OCI-LY1 (cell line): ENCODE measurements at regions not wholly inside any gene's neighbourhood (a gene's known extent, or its start where the extent isn't known, plus 50 kb on each side); places are given as distances from the start of the nearest gene placed in this dataset.

Experiments used
- H2AFZ ChIP-seq: fragments of 200-600 bp; sonication (generic), shearing (Covaris generic); 2 replicates; pipeline ENCODE4 v1.6.0; 2014; ENCODE audit warnings: antibody characterized with exemption, mild to moderate bottlenecking, low read length
- H3F3A ChIP-seq: fragments of 200-600 bp; sonication (generic), shearing (Covaris generic); 2 replicates; pipeline ENCODE4 v1.6.0; 2014; ENCODE audit warnings: mild to moderate bottlenecking, antibody characterized with exemption, low read length, moderate library complexity; ENCODE audit not compliant: insufficient read depth
- H3K27ac ChIP-seq: fragments of 200-600 bp; sonication (generic); 2 replicates; pipeline ENCODE4 v1.5.1; 2014; ENCODE audit warnings: low read length, mixed run types, mild to moderate bottlenecking, low read depth; ENCODE audit not compliant: poor library complexity, severe bottlenecking
- H3K27me3 ChIP-seq: fragments of 200-600 bp; sonication (generic); 2 replicates; pipeline ENCODE4 v1.6.0; 2014; ENCODE audit warnings: antibody characterized with exemption, mild to moderate bottlenecking, low read length, moderate library complexity; ENCODE audit not compliant: insufficient read depth
- H3K36me3 ChIP-seq: fragments of 200-600 bp; sonication (generic); 2 replicates; pipeline ENCODE4 v1.6.1; 2014; ENCODE audit warnings: mild to moderate bottlenecking, antibody characterized with exemption, low read length, moderate library complexity, mixed read lengths; ENCODE audit not compliant: insufficient read depth
- H3K4me1 ChIP-seq: fragments of 200-600 bp; sonication (generic); 2 replicates; pipeline ENCODE4 v1.5.1; 2014; ENCODE audit warnings: mild to moderate bottlenecking, low read length, moderate library complexity; ENCODE audit not compliant: insufficient read depth, severe bottlenecking
- H3K4me2 ChIP-seq: fragments of 200-600 bp; sonication (generic), shearing (Covaris generic); 2 replicates; pipeline ENCODE4 v1.6.1; 2014; ENCODE audit warnings: low read length
- H3K4me3 ChIP-seq: fragments of 200-600 bp; sonication (generic); 2 replicates; pipeline ENCODE4 v1.5.1; 2014; ENCODE audit warnings: low read length, low read depth, mild to moderate bottlenecking, mixed read lengths; ENCODE audit not compliant: poor library complexity, severe bottlenecking
- H3K79me2 ChIP-seq: fragments of 200-600 bp; shearing (Covaris generic); 2 replicates; pipeline ENCODE4 v1.6.1; 2016; ENCODE audit warnings: mixed run types, low read length, mixed read lengths; ENCODE audit not compliant: insufficient read depth
- H3K9ac ChIP-seq: fragments of 200-600 bp; sonication (generic), shearing (Covaris generic); 2 replicates; pipeline ENCODE4 v1.6.1; 2014; ENCODE audit warnings: mild to moderate bottlenecking, low read length, mixed read lengths
- H3K9me2 ChIP-seq: fragments of 200-600 bp; sonication (generic), shearing (Covaris generic); 2 replicates; pipeline ENCODE4 v1.6.1; 2014; ENCODE audit warnings: low read depth, mild to moderate bottlenecking, low read length, mixed read lengths
- H3K9me3 ChIP-seq: fragments of 200-600 bp; shearing (Covaris generic); 2 replicates; pipeline ENCODE4 v1.6.1; 2014; ENCODE audit warnings: low read length, mixed read lengths
- H4K20me1 ChIP-seq: fragments of 200-600 bp; sonication (generic), shearing (Covaris generic); 2 replicates; pipeline ENCODE4 v1.6.0; 2016; ENCODE audit warnings: mild to moderate bottlenecking, low read length; ENCODE audit not compliant: insufficient read depth
- CTCF ChIP-seq: fragments of 200-600 bp; sonication (generic), shearing (Covaris generic); IDR thresholded peaks from 2 replicates; pipeline ENCODE4 v1.5.1; 2017; ENCODE audit warnings: mild to moderate bottlenecking, antibody characterized with exemption, low read length, moderate library complexity, mixed read lengths
- EZH2 ChIP-seq: fragments of 200-600 bp; sonication (generic), shearing (Covaris generic); IDR thresholded peaks from 2 replicates; pipeline ENCODE4 v1.8.0; 2017; ENCODE audit warnings: borderline replicate concordance, mixed run types, mild to moderate bottlenecking, antibody characterized with exemption, low read length, moderate library complexity, mixed read lengths

GRCh38 chr2:217431577-217432269 is 571.1 kb downstream of the TNS1 start:
- Histone ChIP-seq H3K79me2 (no peaks in the 10 kb centered on the region), H4K20me1 (no peaks in the 10 kb centered on the region), H3K4me3 (no peak overlapping the region), H3F3A (no peaks in the 10 kb centered on the region), H3K4me2 (no peak overlapping the region), H3K9me3 (no peaks in the 10 kb centered on the region), H3K27me3 (no peaks in the 10 kb centered on the region), H2AFZ (no peak overlapping the region), H3K36me3 (no peaks in the 10 kb centered on the region), H3K9ac (no peak overlapping the region), H3K9me2 (no peaks in the 10 kb centered on the region), H3K27ac (no peak overlapping the region), H3K4me1 (no peaks in the 10 kb centered on the region)
- TF ChIP-seq EZH2, result no peak
- no peak for TF ChIP-seq CTCF

- Histone ChIP-seq H3K9me3 (no peaks in the 10 kb centered on the region), H3K4me2 (no peak overlapping the region), H3K36me3 (no peaks in the 10 kb centered on the region), H3K79me2 (no peaks in the 10 kb centered on the region), H3F3A (no peaks in the 10 kb centered on the region), H3K9me2 (no peaks in the 10 kb centered on the region), H4K20me1 (no peaks in the 10 kb centered on the region), H3K4me3 (no peak overlapping the region), H3K27me3 (no peaks in the 10 kb centered on the region), H3K9ac (no peak overlapping the region), H3K27ac (no peak overlapping the region), H2AFZ (no peak overlapping the region), H3K4me1 (no peaks in the 10 kb centered on the region)
- TF ChIP-seq EZH2 (no peak), CTCF (no peak)
Measured at GRCh38 chr2:217430916-217431576, 571.2 kb upstream of the TNP1 start.

- Histone ChIP-seq H3K9me3 (no peaks in the 10 kb centered on the region), H4K20me1 (no peaks in the 10 kb centered on the region), H3K36me3 (no peaks in the 10 kb centered on the region), H3F3A (no peaks in the 10 kb centered on the region), H3K4me3 (no peak overlapping the region), H3K27me3 (no peaks in the 10 kb centered on the region), H3K27ac (no peak overlapping the region), H3K9ac (no peak overlapping the region), H3K9me2 (no peaks in the 10 kb centered on the region), H3K4me2 (no peak overlapping the region), H2AFZ (no peak overlapping the region), H3K79me2 (no peaks in the 10 kb centered on the region), H3K4me1 (no peaks in the 10 kb centered on the region)
- no peak for TF ChIP-seq EZH2
- no peak for TF ChIP-seq CTCF
Measured at GRCh38 chr2:217429981-217430500, 570.2 kb upstream of the TNP1 start.
